Motor neuron (in vitro differentiated cells): ENCODE measurements at regions not wholly inside any gene's neighbourhood (a gene's known extent, or its start where the extent isn't known, plus 50 kb on each side); places are given as distances from the start of the nearest gene placed in this dataset.
"Not testable (repeated sequence)": the region's sequence is repeated elsewhere in the genome, so short reads cannot be mapped to it uniquely, and the experiment has no call there.

Experiments
- ATAC-seq, 8 experiments: fragments of 200-7000 bp; cut with Tn5 transposase; replicated peaks in 6 of 8; 2 replicates each; pipeline ENCODE4 v1.8.0; 2021; ENCODE audit warnings: mild to moderate bottlenecking in 8 of 8, moderate library complexity in 8 of 8
- H3K27ac ChIP-seq, 2 donors: fragments of 250-450 bp; sonication (Bioruptor Pico); 2 replicates each; pipeline ENCODE4 v1.9.0; 2021; ENCODE audit warnings: antibody characterized with exemption in 2 of 2, mild to moderate bottlenecking in 2 of 2, moderate library complexity in 1 of 2
- H3K4me1 ChIP-seq, 2 donors: fragments of 250-450 bp; sonication (Bioruptor Pico); replicated peaks in 1 of 2; 2 replicates each; pipeline ENCODE4 v1.6.1; 2021; ENCODE audit warnings: antibody characterized with exemption in 2 of 2, mild to moderate bottlenecking in 2 of 2, moderate library complexity in 1 of 2
- H3K4me3 ChIP-seq, 5 donors: fragments of 250-450 bp; sonication (Bioruptor Pico); 2 replicates each; pipeline ENCODE4 v1.9.0; 2021; ENCODE audit warnings: antibody characterized with exemption in 5 of 5, mild to moderate bottlenecking in 5 of 5, moderate library complexity in 4 of 5
- WGBS, 10 experiments: fragments of 450-650 bp; shearing (Covaris generic); methylation state at CpG; one replicate each; pipeline ENCODE4 v1.0.0; 2022; 5-methylcytosine and 5-hydroxymethylcytosine counted together
- in situ Hi-C, 9 experiments: fragments of 400-800 bp; cut with MboI; loops; one replicate each; pipeline ENCODE4 v1.15.0; 2021; ENCODE audit warnings: low sequenced_read_pairs in 9 of 9, low pct_unique_long_range_greater_than_20kb in 2 of 9; ENCODE audit not compliant: unreplicated experiment in 9 of 9

- peaks cover 3 to 6% of the 10 kb centered on the region in 2 donors for H3K4me1 ChIP-seq
- 0 to 28% (median 4%) methylated on average over 1 to 10 of the region's 10 CpGs; no CpG with 5 or more reads in 2 of the 10 experiments for WGBS, 10 experiments
- no peak for ATAC-seq
- H3K4me3 ChIP-seq = peak overlapping the region in 1 of 5 donors; percentile 45
- in situ Hi-C loops = no loop called here
- H3K27ac ChIP-seq = no peak overlapping the region
Observed at GRCh38 chr6:26270486-26270861, 94.5 kb upstream of the BTN3A2 start.

GRCh38 chr6:26270903-26271667 lies 93.9 kb upstream of the BTN3A2 start:
- Histone ChIP-seq H3K4me1 (peaks cover 3 to 6% of the 10 kb centered on the region in 2 donors), H3K4me3 (peak overlapping the region; percentile 42 to 49 (median 45)), H3K27ac (no peak overlapping the region)
- in situ Hi-C loops = no loop called here
- ATAC-seq = peak; percentile 11 to 44 (median 32)
- WGBS, 10 experiments = 0 to 14% (median 2%) methylated on average over 1 to 40 of the region's 49 CpGs

- peak in 1 of 8 experiments; percentile 0 for ATAC-seq
- H3K27ac ChIP-seq = no peak overlapping the region
Observed at GRCh38 chr6:26271668-26272024, 93.4 kb upstream of the BTN3A2 start.

GRCh38 chr6:26272171-26272637 lies 92.8 kb upstream of the BTN3A2 start:
- H3K4me1 ChIP-seq = peaks cover 3 to 6% of the 10 kb centered on the region in 2 donors
- H3K4me3 ChIP-seq = peak overlapping the region; percentile 42 to 49 (median 45)
- in situ Hi-C loops = no loop called here
- WGBS, 10 experiments = 0 to 27% (median 0%) methylated on average over 2 to 21 of the region's 31 CpGs
- H3K27ac ChIP-seq = no peak overlapping the region
- peak; percentile 4 to 46 (median 16) for ATAC-seq

More at GRCh38 chr6:26271668-26272024, 93.4 kb upstream of the BTN3A2 start:
- in situ Hi-C loops = no loop called here
- peaks cover 3 to 6% of the 10 kb centered on the region in 2 donors for H3K4me1 ChIP-seq
- peak overlapping the region; percentile 42 to 49 (median 45) for H3K4me3 ChIP-seq
- 0 to 9% (median 2%) methylated on average over 2 to 9 of the region's 9 CpGs; no CpG with 5 or more reads in 1 of the 10 experiments for WGBS, 10 experiments

GRCh38 chr6:26273673-26274588 lies 91.1 kb upstream of the BTN3A2 start:
- in situ Hi-C loops = no loop called here
- peak in 5 of 8 experiments; percentile 1 to 23 (median 12) for ATAC-seq
- H3K4me3 ChIP-seq = peak overlapping the region; percentile 42 to 49 (median 45)
- 1 to 54% (median 12%) methylated on average over 4 to 20 of the region's 21 CpGs for WGBS, 10 experiments
- peak overlapping the region in 1 of 2 donors; percentile 29 for H3K27ac ChIP-seq
- peaks cover 3 to 6% of the 10 kb centered on the region in 2 donors for H3K4me1 ChIP-seq

GRCh38 chr6:26275663-26276062 lies 89.3 kb upstream of the BTN3A2 start:
- no peak overlapping the region for H3K4me3 ChIP-seq
- ATAC-seq = no peak
- H3K27ac ChIP-seq = no peak overlapping the region
- in situ Hi-C loops = no loop called here
- H3K4me1 ChIP-seq = peaks cover 3 to 6% of the 10 kb centered on the region in 2 donors
- 39 to 80% (median 59%) methylated on average over 1 to 2 of the region's 2 CpGs; no CpG with 5 or more reads in 2 of the 10 experiments for WGBS, 10 experiments

- in situ Hi-C loops = no loop called here
- ATAC-seq = no peak
- Histone ChIP-seq H3K4me3 (no peak overlapping the region), H3K4me1 (peaks cover 3 to 6% of the 10 kb centered on the region in 2 donors), H3K27ac (no peak overlapping the region)
- WGBS, 10 experiments = 0 to 90% (median 72%) methylated on average over 1 to 6 of the region's 6 CpGs
Observed at GRCh38 chr6:26276841-26277648, 88.0 kb upstream of the BTN3A2 start.

GRCh38 chr6:26278536-26278935 lies 86.5 kb upstream of the BTN3A2 start:
- Histone ChIP-seq H3K4me1 (peaks cover 3 to 8% of the 10 kb centered on the region in 2 donors), H3K27ac (no peak overlapping the region), H3K4me3 (no peak overlapping the region)
- 0 to 100% (median 82%) methylated on average over 1 of the region's 1 CpG; no CpG with 5 or more reads in 1 of the 10 experiments for WGBS, 10 experiments
- no peak for ATAC-seq
- in situ Hi-C loops = no loop called here

GRCh38 chr6:26279371-26279770 lies 85.6 kb upstream of the BTN3A2 start:
- H3K4me3 ChIP-seq, H3K4me1 ChIP-seq, in situ Hi-C loops, H3K27ac ChIP-seq, ATAC-seq: not testable (repeated sequence)
- WGBS, 10 experiments = 73 to 100% (median 95%) methylated on average over 1 to 3 of the region's 5 CpGs; no CpG with 5 or more reads in 3 of the 10 experiments

- in situ Hi-C loops = no loop called here
- ATAC-seq = no peak
Observed at GRCh38 chr6:26280407-26280806, 84.6 kb upstream of the BTN3A2 start.

GRCh38 chr6:26284537-26285142 lies 80.4 kb upstream of the BTN3A2 start:
- peak overlapping the region; percentile 29 to 64 for H3K27ac ChIP-seq
- H3K4me3 ChIP-seq = peak overlapping the region; percentile 46 to 94 (median 59)
- in situ Hi-C loops = no loop called here
- peaks cover 3 to 9% of the 10 kb centered on the region in 2 donors for H3K4me1 ChIP-seq
- peak in 1 of 8 experiments; percentile 1 for ATAC-seq
- 0 to 7% (median 1%) methylated on average over 1 to 23 of the region's 23 CpGs; no CpG with 5 or more reads in 1 of the 10 experiments for WGBS, 10 experiments

More at GRCh38 chr6:26280407-26280806, 84.6 kb upstream of the BTN3A2 start:
- Histone ChIP-seq H3K27ac (no peak overlapping the region), H3K4me1 (peaks cover 0 to 9% of the 10 kb centered on the region in 2 donors), H3K4me3 (no peak overlapping the region)
- 38 to 100% (median 71%) methylated on average over 1 of the region's 1 CpG; no CpG with 5 or more reads in 6 of the 10 experiments for WGBS, 10 experiments
